Brain microvascular endothelial cell (primary cell): ENCODE measurements at regions not wholly inside any gene's neighbourhood (a gene's known extent, or its start where the extent isn't known, plus 50 kb on each side); places are given as distances from the start of the nearest gene placed in this dataset.

Experiments
- DNase-seq: peaks from one replicate; pipeline ENCODE4 v3.0.0-alpha.2; 2020
- H3K27ac ChIP-seq: fragments of 250-450 bp; sonication (Bioruptor Pico); 2 replicates; pipeline ENCODE4 v1.5.1; 2020; ENCODE audit warnings: mild to moderate bottlenecking, moderate library complexity
- H3K27me3 ChIP-seq: fragments of 250-450 bp; sonication (Bioruptor Pico); replicated peaks from 2 replicates; pipeline ENCODE4 v1.5.1; 2020; ENCODE audit warnings: mild to moderate bottlenecking
- H3K36me3 ChIP-seq: fragments of 250-450 bp; sonication (Bioruptor Pico); replicated peaks from 2 replicates; pipeline ENCODE4 v1.5.1; 2020; ENCODE audit warnings: mild to moderate bottlenecking
- H3K4me3 ChIP-seq: 2 replicates; pipeline ENCODE4 v1.5.1; 2011; ENCODE audit warnings: low read depth, mild to moderate bottlenecking, control low read depth, low read length, moderate library complexity
- in situ Hi-C: cut with HindIII; loops from 2 replicates; pipeline ENCODE4 v1.10.0; 2017; ENCODE audit warnings: low sequenced_read_pairs, low pct_ligation_motif_present
- TF ChIP-seq, protein P1 (sequence below): IDR thresholded peaks from 2 replicates; pipeline ENCODE4 v1.5.1; 2011; ENCODE audit warnings: low read depth, mild to moderate bottlenecking, moderate library complexity, low read length, control low read depth, inconsistent platforms; ENCODE audit errors: missing control alignments

DNA sequence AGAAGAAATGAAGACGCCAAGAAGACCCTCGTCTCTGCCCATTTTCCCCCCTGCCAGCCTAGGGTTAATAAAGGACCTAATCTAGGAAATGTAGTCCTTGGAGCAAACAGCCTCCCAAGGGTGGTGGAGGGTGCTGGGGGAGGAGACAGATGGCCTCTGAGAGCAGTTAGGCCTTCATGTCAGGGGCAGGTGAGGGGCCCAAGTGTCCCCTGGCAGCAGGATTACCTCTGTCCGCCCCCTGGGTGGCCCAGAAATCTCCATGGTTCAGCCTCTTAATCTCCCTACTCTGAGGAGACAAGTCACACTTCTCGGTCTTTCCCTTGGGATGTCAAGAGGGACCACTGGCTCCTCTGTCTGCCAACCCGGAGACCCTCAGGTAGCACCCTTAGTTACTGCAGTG lies 365.4 kb upstream of the TNRC6C start:
- in situ Hi-C loops, result no loop called here

GRCh38 chr17:77594416-77595209 lies 363.9 kb upstream of the TNRC6C start:
- Histone ChIP-seq H3K27ac (no peak overlapping the region), H3K36me3 (no peaks in the 10 kb centered on the region), H3K4me3 (no peak overlapping the region), H3K27me3 (peaks cover 7% of the 10 kb centered on the region)
- in situ Hi-C loops, result no loop called here
- TF ChIP-seq, protein P1, sequence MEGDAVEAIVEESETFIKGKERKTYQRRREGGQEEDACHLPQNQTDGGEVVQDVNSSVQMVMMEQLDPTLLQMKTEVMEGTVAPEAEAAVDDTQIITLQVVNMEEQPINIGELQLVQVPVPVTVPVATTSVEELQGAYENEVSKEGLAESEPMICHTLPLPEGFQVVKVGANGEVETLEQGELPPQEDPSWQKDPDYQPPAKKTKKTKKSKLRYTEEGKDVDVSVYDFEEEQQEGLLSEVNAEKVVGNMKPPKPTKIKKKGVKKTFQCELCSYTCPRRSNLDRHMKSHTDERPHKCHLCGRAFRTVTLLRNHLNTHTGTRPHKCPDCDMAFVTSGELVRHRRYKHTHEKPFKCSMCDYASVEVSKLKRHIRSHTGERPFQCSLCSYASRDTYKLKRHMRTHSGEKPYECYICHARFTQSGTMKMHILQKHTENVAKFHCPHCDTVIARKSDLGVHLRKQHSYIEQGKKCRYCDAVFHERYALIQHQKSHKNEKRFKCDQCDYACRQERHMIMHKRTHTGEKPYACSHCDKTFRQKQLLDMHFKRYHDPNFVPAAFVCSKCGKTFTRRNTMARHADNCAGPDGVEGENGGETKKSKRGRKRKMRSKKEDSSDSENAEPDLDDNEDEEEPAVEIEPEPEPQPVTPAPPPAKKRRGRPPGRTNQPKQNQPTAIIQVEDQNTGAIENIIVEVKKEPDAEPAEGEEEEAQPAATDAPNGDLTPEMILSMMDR, result no peak
- DNase-seq, result no peak

More for the DNA sequence above, 365.4 kb upstream of the TNRC6C start:
- Histone ChIP-seq H3K4me3 (no peak overlapping the region), H3K36me3 (no peaks in the 10 kb centered on the region), H3K27me3 (peaks cover 7% of the 10 kb centered on the region), H3K27ac (no peak overlapping the region)
- TF ChIP-seq, protein P1, result no peak
- no peak for DNase-seq

DNA sequence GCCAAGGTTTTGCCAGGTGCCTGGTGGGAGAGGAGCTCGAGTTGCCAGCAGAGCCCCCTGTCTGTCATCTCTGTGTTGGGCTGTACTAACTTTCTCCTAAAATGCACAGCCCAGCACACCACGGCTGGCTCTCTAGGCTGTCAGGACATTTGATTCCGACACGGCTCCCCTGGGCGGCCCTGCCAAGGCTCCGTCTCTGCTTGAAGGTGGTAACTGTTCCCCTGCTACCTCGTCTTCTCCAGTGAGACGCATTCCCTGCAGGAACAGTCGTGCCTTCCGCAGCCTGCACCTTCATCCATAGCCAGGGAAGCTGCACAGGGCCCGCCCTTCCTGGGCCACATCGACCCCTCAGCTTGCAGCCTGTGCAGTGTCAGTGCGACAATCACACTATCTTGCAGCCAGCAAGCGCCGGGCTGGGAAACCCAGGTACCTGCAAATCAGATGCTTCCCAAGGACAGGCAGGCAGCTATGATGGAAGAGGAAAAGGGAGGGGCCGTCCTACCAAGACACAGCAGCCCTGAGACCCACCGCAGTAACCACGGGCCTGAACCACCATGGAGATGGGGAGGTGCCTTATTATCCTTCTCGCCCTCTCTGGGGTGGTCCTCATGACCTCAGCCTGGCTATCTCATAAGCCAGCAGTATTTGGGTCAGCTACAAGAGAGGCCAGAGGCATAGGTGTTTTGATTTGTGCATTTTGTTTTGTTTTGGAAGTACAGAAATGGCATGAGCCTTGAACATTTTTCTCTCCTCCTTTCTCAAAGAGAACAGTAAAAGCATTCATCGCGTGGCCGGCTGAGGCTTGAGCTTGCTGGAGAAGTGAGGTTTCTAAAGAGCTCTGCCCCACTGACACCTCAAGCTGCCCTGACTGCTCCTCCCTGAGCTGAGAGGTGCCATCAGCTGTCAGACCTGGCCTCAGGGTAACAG lies 361.7 kb upstream of the TNRC6C start:
- Histone ChIP-seq H3K27me3 (peaks cover 7% of the 10 kb centered on the region), H3K4me3 (no peak overlapping the region), H3K27ac (no peak overlapping the region), H3K36me3 (no peaks in the 10 kb centered on the region)
- in situ Hi-C loops, result no loop called here
- TF ChIP-seq, protein P1, result no peak
- DNase-seq, result no peak

GRCh38 chr17:77597418-77598240 lies 360.9 kb upstream of the TNRC6C start:
- DNase-seq, result no peak
- H3K27me3 ChIP-seq, result peaks cover 7% of the 10 kb centered on the region
- H3K36me3 ChIP-seq, result no peaks in the 10 kb centered on the region
- no peak overlapping the region for H3K27ac ChIP-seq
- H3K4me3 ChIP-seq, result no peak overlapping the region
- TF ChIP-seq, protein P1, result no peak
- in situ Hi-C loops, result no loop called here

DNA sequence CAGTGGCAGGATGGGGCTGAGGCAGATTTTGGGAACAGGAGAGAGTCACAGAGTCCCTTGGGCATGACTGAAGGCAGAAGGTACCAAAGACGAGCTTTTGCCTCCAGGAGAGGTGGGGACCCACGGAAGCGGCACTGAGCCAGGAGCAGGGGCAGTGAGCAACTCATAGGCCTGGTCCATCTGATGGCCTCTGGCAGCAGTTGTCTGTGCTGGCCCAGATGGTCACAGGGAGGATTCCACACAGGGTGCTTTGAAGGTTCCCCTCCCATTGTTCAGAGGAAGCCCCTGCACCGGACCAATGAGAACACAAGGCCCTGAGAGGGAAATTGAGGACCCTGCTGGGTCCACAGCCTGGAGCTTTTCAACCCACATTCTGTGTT lies 360.3 kb upstream of the TNRC6C start:
- TF ChIP-seq, protein P1, result no peak
- in situ Hi-C loops, result no loop called here
- DNase-seq, result no peak
- no peaks in the 10 kb centered on the region for H3K36me3 ChIP-seq
- H3K4me3 ChIP-seq, result no peak overlapping the region
- H3K27ac ChIP-seq, result no peak overlapping the region
- peaks cover 7% of the 10 kb centered on the region for H3K27me3 ChIP-seq
